OCI-M2 (cell line): ENCODE measurements at regions not wholly inside any gene's neighbourhood (a gene's known extent, or its start where the extent isn't known, plus 50 kb on each side); places are given as distances from the start of the nearest gene placed in this dataset.

ENCODE experiments used
- DNase-seq: peaks from one replicate; lab custom pipeline; 2025; ENCODE audit not compliant: unreplicated experiment; lab: John Stamatoyannopoulos, UW

- no peak for DNase-seq
These were observed 924.1 kb upstream of the TMEM132C start for GRCh38 chr12:127342861-127343260.

- DNase-seq: no peak
These were observed 923.0 kb upstream of the TMEM132C start for GRCh38 chr12:127343940-127344339.

- DNase-seq: no peak
These were observed 915.4 kb upstream of the TMEM132C start for GRCh38 chr12:127351481-127352010.

GRCh38 chr12:127355061-127355841 is 911.7 kb upstream of the TMEM132C start:
- DNase-seq: no peak

- no peak for DNase-seq
These were observed 908.1 kb upstream of the TMEM132C start for GRCh38 chr12:127358888-127359287.

- no peak for DNase-seq
These were observed 906.4 kb upstream of the TMEM132C start for GRCh38 chr12:127360580-127360979.

- no peak for DNase-seq
These were observed 904.8 kb upstream of the TMEM132C start for GRCh38 chr12:127362121-127362520.

- no peak for DNase-seq
These were observed 903.6 kb upstream of the TMEM132C start for GRCh38 chr12:127363392-127363791.

- DNase-seq: no peak
These were observed 893.4 kb upstream of the TMEM132C start for GRCh38 chr12:127373559-127373958.

GRCh38 chr12:127374447-127374846 is 892.5 kb upstream of the TMEM132C start:
- DNase-seq: no peak

- DNase-seq: no peak
These were observed 885.8 kb upstream of the TMEM132C start for GRCh38 chr12:127381043-127381668.

GRCh38 chr12:127381681-127382080 is 885.3 kb upstream of the TMEM132C start:
- no peak for DNase-seq

GRCh38 chr12:127383281-127383680 is 883.7 kb upstream of the TMEM132C start:
- DNase-seq: no peak

- DNase-seq: no peak
These were observed 880.2 kb upstream of the TMEM132C start for GRCh38 chr12:127386723-127387122.

- DNase-seq: no peak
These were observed 878.0 kb upstream of the TMEM132C start for GRCh38 chr12:127388985-127389384.

GRCh38 chr12:127389923-127390322 is 877.0 kb upstream of the TMEM132C start:
- DNase-seq: no peak

- DNase-seq: no peak
These were observed 873.5 kb upstream of the TMEM132C start for GRCh38 chr12:127393465-127393864.

- DNase-seq: no peak
These were observed 873.1 kb upstream of the TMEM132C start for GRCh38 chr12:127393896-127394295.

- no peak for DNase-seq
These were observed 870.2 kb upstream of the TMEM132C start for GRCh38 chr12:127396734-127397133.

- no peak for DNase-seq
These were observed 868.8 kb upstream of the TMEM132C start for GRCh38 chr12:127398016-127398710.

GRCh38 chr12:127399451-127399850 is 867.5 kb upstream of the TMEM132C start:
- DNase-seq: no peak

GRCh38 chr12:127400221-127400620 is 866.7 kb upstream of the TMEM132C start:
- DNase-seq: no peak
